AG09319 (cell line): ENCODE measurements at regions not wholly inside any gene's neighbourhood (a gene's known extent, or its start where the extent isn't known, plus 50 kb on each side); places are given as distances from the start of the nearest gene placed in this dataset.

Experiments
- DNase-seq: peaks from one replicate; pipeline ENCODE4 v3.0.0-alpha.2; 2010; ENCODE audit warnings: low read depth; ENCODE audit errors: extremely low read depth
- CTCF ChIP-seq: IDR thresholded peaks from 2 replicates; pipeline ENCODE4 v1.5.1; 2011; ENCODE audit warnings: low read depth, mild to moderate bottlenecking, inconsistent platforms, low read length, moderate library complexity

GRCh38 chr2:7801212-7801611 is 880.6 kb upstream of the ID2 start:
- no peak for DNase-seq
- TF ChIP-seq CTCF: no peak

GRCh38 chr2:7803515-7803914 is 878.3 kb upstream of the ID2 start:
- no peak for DNase-seq
- no peak for TF ChIP-seq CTCF

GRCh38 chr2:7809640-7810039 is 872.2 kb upstream of the ID2 start:
- no peak for DNase-seq

GRCh38 chr2:7811073-7811472 is 870.8 kb upstream of the ID2 start:
- DNase-seq: no peak
- TF ChIP-seq CTCF: no peak

More at GRCh38 chr2:7809640-7810039, 872.2 kb upstream of the ID2 start:
- TF ChIP-seq CTCF: no peak

GRCh38 chr2:7812231-7812995 is 869.4 kb upstream of the ID2 start:
- DNase-seq: peak; percentile 10
- TF ChIP-seq CTCF: no peak

GRCh38 chr2:7813541-7814292 is 868.1 kb upstream of the ID2 start:
- no peak for TF ChIP-seq CTCF
- DNase-seq: no peak

GRCh38 chr2:7815726-7816125 is 866.1 kb upstream of the ID2 start:
- no peak for DNase-seq
- TF ChIP-seq CTCF: no peak
